ENCODE measurements at regions not wholly inside any gene's neighbourhood (a gene's known extent, or its start where the extent isn't known, plus 50 kb on each side); places are given as distances from the start of the nearest gene placed in this dataset.

DNA sequence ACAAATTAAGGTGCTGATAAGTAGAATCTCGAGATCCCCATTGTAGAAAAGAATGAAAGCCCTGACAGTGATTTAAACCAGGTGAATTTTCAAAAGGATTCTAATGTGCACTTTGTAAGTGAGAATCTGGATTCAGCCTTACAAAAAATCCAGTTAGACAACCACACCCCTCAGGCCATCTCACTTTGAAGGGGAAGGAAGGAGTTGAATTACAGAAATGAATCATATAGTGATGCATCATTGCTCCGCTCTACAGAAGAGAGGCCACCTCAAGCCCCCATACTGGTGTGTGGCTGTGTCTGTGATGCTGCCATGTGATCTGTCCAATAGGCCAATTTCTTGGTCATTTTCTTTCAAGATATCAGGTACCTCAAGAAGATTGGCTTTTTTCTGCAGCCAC is 85.5 kb upstream of the NT5E start:
- intact Hi-C loops (cut with micrococcal nuclease; ENCODE audit: unreplicated experiment): no loop called here
- Mint-ChIP-seq H3K27ac (ENCODE audit: unreplicated experiment) (no peak overlapping the region), H3K36me3 (ENCODE audit: insufficient read depth, unreplicated experiment) (no peaks in the 10 kb centered on the region), H3K9me3 (ENCODE audit: unreplicated experiment) (no peaks in the 10 kb centered on the region), H3K4me1 (ENCODE audit: low read depth, unreplicated experiment) (no peaks in the 10 kb centered on the region), H3K27me3 (ENCODE audit: insufficient read depth, unreplicated experiment) (no peaks in the 10 kb centered on the region), H3K4me3 (ENCODE audit: unreplicated experiment) (no peak overlapping the region)
- Histone ChIP-seq H3K4me3 (ENCODE audit: low read depth, low read length) (no peak overlapping the region), H3K27me3 (replicated peaks; ENCODE audit: control insufficient read depth, insufficient read depth, low read length) (no peaks in the 10 kb centered on the region), H3K9me3 (no peaks in the 10 kb centered on the region), H3K4me1 (peaks cover 14% of the 10 kb centered on the region), H3K36me3 (ENCODE audit: control insufficient read depth, insufficient read depth, low read length) (no peaks in the 10 kb centered on the region)
- no TSS peak for BruUV-seq (replicated peaks)
- CTCF ChIA-PET: no interaction called here
- no peak for DNase-seq
- TF ChIP-seq, protein P1, sequence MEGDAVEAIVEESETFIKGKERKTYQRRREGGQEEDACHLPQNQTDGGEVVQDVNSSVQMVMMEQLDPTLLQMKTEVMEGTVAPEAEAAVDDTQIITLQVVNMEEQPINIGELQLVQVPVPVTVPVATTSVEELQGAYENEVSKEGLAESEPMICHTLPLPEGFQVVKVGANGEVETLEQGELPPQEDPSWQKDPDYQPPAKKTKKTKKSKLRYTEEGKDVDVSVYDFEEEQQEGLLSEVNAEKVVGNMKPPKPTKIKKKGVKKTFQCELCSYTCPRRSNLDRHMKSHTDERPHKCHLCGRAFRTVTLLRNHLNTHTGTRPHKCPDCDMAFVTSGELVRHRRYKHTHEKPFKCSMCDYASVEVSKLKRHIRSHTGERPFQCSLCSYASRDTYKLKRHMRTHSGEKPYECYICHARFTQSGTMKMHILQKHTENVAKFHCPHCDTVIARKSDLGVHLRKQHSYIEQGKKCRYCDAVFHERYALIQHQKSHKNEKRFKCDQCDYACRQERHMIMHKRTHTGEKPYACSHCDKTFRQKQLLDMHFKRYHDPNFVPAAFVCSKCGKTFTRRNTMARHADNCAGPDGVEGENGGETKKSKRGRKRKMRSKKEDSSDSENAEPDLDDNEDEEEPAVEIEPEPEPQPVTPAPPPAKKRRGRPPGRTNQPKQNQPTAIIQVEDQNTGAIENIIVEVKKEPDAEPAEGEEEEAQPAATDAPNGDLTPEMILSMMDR (IDR thresholded peaks at IDR 0.05; ENCODE audit: insufficient read depth in 1 of 2, low read depth in 1 of 2, low read length in 1 of 2, severe bottlenecking in 1 of 2, unreplicated experiment in 1 of 2): no peak
- POLR2A ChIA-PET: no interaction called here

DNA sequence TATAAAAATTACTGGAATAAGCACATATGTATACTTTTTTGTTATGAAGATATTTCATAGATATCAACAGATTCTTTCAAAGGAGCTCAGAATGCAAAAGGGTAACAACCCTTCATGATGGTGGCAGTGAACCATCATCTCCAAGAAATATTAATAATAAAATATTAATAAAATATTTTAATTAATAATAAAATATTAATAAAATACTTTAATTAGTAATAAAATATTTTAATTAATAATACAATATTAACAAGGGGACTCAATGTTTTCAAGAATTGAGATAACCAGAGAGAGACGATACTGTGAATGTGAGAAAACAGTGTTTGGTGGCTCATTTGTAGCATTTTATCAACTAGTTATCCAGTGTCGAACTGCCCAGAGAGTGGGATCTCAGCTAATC is 86.0 kb upstream of the NT5E start:
- peaks cover 14% of the 10 kb centered on the region for H3K4me1 ChIP-seq
- H3K36me3 ChIP-seq (ENCODE audit: control insufficient read depth, insufficient read depth, low read length): no peaks in the 10 kb centered on the region
- TF ChIP-seq, protein P1 (IDR thresholded peaks at IDR 0.05; ENCODE audit: insufficient read depth in 1 of 2, low read depth in 1 of 2, low read length in 1 of 2, severe bottlenecking in 1 of 2, unreplicated experiment in 1 of 2): no peak
- H3K27me3 Mint-ChIP-seq (ENCODE audit: insufficient read depth, unreplicated experiment): no peaks in the 10 kb centered on the region
- ChIA-PET POLR2A (no interaction called here), CTCF (no interaction called here)
- DNase-seq: no peak
- no peak overlapping the region for H3K4me3 ChIP-seq (ENCODE audit: low read depth, low read length)
- H3K4me3 Mint-ChIP-seq (ENCODE audit: unreplicated experiment): no peak overlapping the region
- H3K27me3 ChIP-seq (replicated peaks; ENCODE audit: control insufficient read depth, insufficient read depth, low read length): no peaks in the 10 kb centered on the region
- no peaks in the 10 kb centered on the region for H3K9me3 Mint-ChIP-seq (ENCODE audit: unreplicated experiment)
- no peaks in the 10 kb centered on the region for H3K9me3 ChIP-seq
- no TSS peak for BruUV-seq (replicated peaks)
- H3K27ac Mint-ChIP-seq (ENCODE audit: unreplicated experiment): no peak overlapping the region
- intact Hi-C loops (cut with micrococcal nuclease; ENCODE audit: unreplicated experiment): no loop called here
- H3K4me1 Mint-ChIP-seq (ENCODE audit: low read depth, unreplicated experiment): no peaks in the 10 kb centered on the region
- H3K36me3 Mint-ChIP-seq (ENCODE audit: insufficient read depth, unreplicated experiment): no peaks in the 10 kb centered on the region

DNA sequence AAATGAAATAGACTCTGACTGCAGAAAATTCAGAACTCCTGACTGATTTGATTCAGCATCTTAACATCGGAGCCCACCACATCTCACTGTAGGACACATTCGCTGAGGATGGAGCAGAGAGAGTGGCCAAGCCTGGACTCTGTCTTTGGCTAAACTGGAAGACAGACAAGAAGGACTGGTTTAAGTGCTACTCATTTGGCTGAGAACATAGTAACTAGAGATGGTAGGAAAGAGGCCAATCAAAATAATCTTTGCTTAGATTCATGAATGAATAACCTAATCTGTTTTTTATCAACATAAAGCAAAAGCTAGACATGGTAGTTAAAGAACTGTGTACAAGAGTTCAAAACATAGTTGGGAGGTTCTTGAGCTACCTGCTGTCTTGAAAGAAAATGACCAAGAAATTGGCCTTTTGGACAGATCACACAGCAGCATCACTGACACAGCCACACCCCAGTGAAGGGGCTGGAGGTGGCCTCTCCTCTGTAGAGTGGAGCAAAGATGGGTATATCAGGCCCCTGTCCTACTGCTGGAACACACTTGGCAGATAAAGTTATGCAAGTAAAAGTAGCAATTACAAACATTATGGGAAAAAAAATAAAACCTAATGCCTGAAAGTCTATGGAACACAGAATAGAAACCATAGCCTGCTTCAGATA is 87.1 kb upstream of the NT5E start:
- intact Hi-C loops (cut with micrococcal nuclease; ENCODE audit: unreplicated experiment): no loop called here
- DNase-seq: no peak
- POLR2A ChIA-PET: interaction anchor here (0.6 kb wide), 1 partner anchor 315 kb away, joined by 3 read pairs; no protein-coding TSS in a partner anchor
- no peaks in the 10 kb centered on the region for H3K27me3 Mint-ChIP-seq (ENCODE audit: insufficient read depth, unreplicated experiment)
- Histone ChIP-seq H3K9me3 (no peaks in the 10 kb centered on the region), H3K36me3 (ENCODE audit: control insufficient read depth, insufficient read depth, low read length) (no peaks in the 10 kb centered on the region), H3K4me3 (ENCODE audit: low read depth, low read length) (no peak overlapping the region), H3K27me3 (replicated peaks; ENCODE audit: control insufficient read depth, insufficient read depth, low read length) (no peaks in the 10 kb centered on the region), H3K4me1 (peaks cover 14% of the 10 kb centered on the region)
- H3K4me3 Mint-ChIP-seq (ENCODE audit: unreplicated experiment): no peak overlapping the region
- no peaks in the 10 kb centered on the region for H3K4me1 Mint-ChIP-seq (ENCODE audit: low read depth, unreplicated experiment)
- CTCF ChIA-PET: interaction anchor here (0.7 kb wide), 1 partner anchor 120 kb away, joined by 3 read pairs; no protein-coding TSS in a partner anchor
- BruUV-seq (replicated peaks): no TSS peak
- TF ChIP-seq, protein P1 (IDR thresholded peaks at IDR 0.05; ENCODE audit: insufficient read depth in 1 of 2, low read depth in 1 of 2, low read length in 1 of 2, severe bottlenecking in 1 of 2, unreplicated experiment in 1 of 2): no peak
- H3K9me3 Mint-ChIP-seq (ENCODE audit: unreplicated experiment): no peaks in the 10 kb centered on the region
- no peaks in the 10 kb centered on the region for H3K36me3 Mint-ChIP-seq (ENCODE audit: insufficient read depth, unreplicated experiment)
- H3K27ac Mint-ChIP-seq (ENCODE audit: unreplicated experiment): no peak overlapping the region
